HG03025 (cell line): ENCODE measurements at regions not wholly inside any gene's neighbourhood (a gene's known extent, or its start where the extent isn't known, plus 50 kb on each side); places are given as distances from the start of the nearest gene placed in this dataset.

Experiments used
- ATAC-seq: cut with Tn5 transposase; IDR thresholded peaks from one replicate; pipeline ENCODE4 v1.9.1; 2021; ENCODE audit warnings: mild to moderate bottlenecking, moderate library complexity; ENCODE audit not compliant: unreplicated experiment, low FRiP score

GRCh38 chr1:55348356-55348755 lies 133.2 kb upstream of the USP24 start:
- ATAC-seq: no peak

- no peak for ATAC-seq
These were observed 132.7 kb upstream of the USP24 start for GRCh38 chr1:55347866-55348265.

DNA sequence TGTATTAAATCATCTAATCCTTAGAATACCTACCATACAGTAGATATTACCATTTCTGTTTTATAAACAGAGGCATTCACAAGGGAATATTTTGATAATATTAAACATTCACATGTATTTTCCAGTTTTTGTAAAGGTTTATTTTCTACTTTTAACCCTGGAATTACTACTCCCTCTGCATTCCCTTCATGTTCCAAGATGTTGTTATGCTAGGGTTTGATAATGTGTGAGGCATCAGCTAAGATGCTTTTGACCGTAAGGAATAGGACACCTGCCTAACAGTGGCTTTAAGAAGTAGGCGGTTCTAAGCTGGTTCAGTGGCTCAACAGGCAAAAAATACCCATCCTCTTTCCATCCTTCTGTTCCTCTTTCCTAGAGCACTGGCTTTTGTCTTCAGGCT lies 131.9 kb upstream of the USP24 start:
- ATAC-seq: no peak

- no peak for ATAC-seq
These were observed 131.4 kb upstream of the USP24 start for GRCh38 chr1:55346586-55346985.

DNA sequence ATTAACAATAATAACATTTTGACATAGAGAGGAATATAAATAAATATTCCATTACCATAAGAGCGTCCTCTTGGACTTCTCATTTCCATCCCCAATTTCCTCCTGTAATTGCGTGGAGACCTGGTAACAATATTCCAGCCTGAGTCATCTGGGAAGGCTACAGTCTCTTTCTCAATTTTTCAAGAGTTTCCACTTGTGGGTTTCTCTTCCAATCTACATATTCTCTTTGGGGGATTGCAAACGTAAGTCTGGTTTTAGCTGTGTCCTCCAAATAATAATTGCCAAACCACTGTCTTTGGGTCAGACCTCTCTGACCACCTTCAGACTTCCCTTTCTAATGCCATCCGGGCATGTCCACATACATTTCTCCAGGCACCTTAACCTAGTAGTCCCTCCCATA lies 124.5 kb upstream of the USP24 start:
- no peak for ATAC-seq

- no peak for ATAC-seq
These were observed 123.3 kb upstream of the USP24 start for GRCh38 chr1:55338448-55338820.

GRCh38 chr1:55337801-55338447 lies 122.8 kb upstream of the USP24 start:
- ATAC-seq: no peak

DNA sequence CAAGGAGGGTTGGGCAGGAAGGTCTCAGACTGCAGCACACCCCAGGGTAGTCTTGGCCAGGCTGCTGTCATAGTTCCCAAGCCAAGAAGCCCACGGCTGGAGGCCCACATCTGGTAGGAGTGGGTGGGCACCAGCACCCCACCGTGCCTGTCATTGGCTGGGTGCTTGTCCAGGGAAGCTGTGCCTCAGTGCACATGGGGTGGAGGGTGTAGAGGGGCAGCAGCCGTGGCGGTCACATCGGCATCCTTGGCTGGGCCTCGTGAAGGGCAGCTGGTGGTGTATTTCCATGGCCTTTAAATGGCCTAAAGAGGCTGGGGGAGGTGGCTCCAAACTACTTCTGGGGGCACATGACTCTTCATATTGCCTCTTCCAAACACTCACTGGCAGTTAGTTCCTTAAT lies 119.6 kb upstream of the USP24 start:
- no peak for ATAC-seq

- no peak for ATAC-seq
These were observed 119.0 kb upstream of the USP24 start for GRCh38 chr1:55334160-55334559.

- no peak for ATAC-seq
These were observed 118.3 kb upstream of the USP24 start for GRCh38 chr1:55333461-55333860.

GRCh38 chr1:55331351-55331750 lies 116.2 kb upstream of the USP24 start:
- ATAC-seq: no peak

- ATAC-seq: no peak
These were observed 114.8 kb upstream of the USP24 start for GRCh38 chr1:55329808-55330432.

- no peak for ATAC-seq
These were observed 113.9 kb upstream of the USP24 start for GRCh38 chr1:55329091-55329490.

GRCh38 chr1:55326496-55327243 lies 111.5 kb upstream of the USP24 start:
- ATAC-seq: no peak

GRCh38 chr1:55323760-55324159 lies 108.6 kb upstream of the USP24 start:
- ATAC-seq: no peak

GRCh38 chr1:55322842-55323241 lies 107.7 kb upstream of the USP24 start:
- no peak for ATAC-seq

DNA sequence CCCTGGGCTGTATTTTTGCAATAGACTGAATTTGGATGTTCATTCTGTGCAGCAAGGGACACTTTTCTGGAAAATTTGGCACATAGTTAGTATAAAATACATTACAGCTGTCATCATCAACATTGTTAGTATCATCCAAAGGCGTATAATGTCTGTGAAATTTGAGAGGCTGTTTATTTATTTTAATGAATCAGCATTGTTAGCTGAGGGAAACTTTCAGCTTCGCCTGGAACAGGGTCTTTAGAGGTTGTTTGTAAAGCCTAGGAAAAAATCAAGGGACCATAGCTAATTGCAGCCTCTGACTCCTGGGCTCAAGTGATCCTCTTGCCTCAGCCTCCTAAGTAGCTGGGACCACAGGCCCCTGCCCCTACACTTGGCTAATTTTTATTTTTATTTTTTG lies 106.8 kb upstream of the USP24 start:
- no peak for ATAC-seq

- no peak for ATAC-seq
These were observed 105.7 kb upstream of the USP24 start for GRCh38 chr1:55320891-55321290.

- ATAC-seq: no peak
These were observed 103.1 kb upstream of the USP24 start for GRCh38 chr1:55318116-55318817.

DNA sequence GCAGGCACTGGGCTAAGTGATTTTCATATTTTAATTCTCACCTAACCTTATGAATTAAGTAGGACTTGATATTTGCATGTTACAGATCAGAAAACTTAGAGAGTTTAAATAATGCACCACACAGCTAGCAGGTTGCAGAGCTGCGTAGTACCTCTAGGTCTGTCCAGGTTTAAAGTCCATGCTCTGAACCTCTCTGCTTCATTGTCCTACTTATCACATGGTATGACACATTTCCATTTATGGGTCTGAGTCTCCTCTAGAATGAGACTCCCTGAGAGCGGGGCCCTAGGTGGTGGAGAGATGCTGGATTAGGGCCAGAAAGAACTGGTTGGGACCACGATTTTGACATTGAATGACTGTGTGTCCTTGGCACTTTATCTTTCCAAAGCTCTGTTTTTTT lies 102.5 kb upstream of the USP24 start:
- no peak for ATAC-seq

- ATAC-seq: no peak
These were observed 101.9 kb upstream of the USP24 start for GRCh38 chr1:55316947-55317662.
